NB4 (cell line): ENCODE measurements at regions not wholly inside any gene's neighbourhood (a gene's known extent, or its start where the extent isn't known, plus 50 kb on each side); places are given as distances from the start of the nearest gene placed in this dataset.

Experiments
- DNase-seq: peaks from one replicate; pipeline ENCODE4 v3.0.0; 2010; ENCODE audit warnings: low read depth
- H3K4me3 ChIP-seq: one replicate; pipeline ENCODE4 v1.5.1; 2011; ENCODE audit warnings: mild to moderate bottlenecking, low read depth, low read length, moderate library complexity
- MAX ChIP-seq: IDR thresholded peaks from 2 replicates; pipeline ENCODE4 v1.6.1; 2011; ENCODE audit warnings: low read depth, low read length
- MYC ChIP-seq: IDR thresholded peaks from 2 replicates; pipeline ENCODE4 v1.6.1; 2011; ENCODE audit warnings: low read depth, low read length
- POLR2A ChIP-seq: IDR thresholded peaks from 2 replicates; pipeline ENCODE4 v1.6.1; 2011; ENCODE audit warnings: mild to moderate bottlenecking; ENCODE audit not compliant: insufficient read length; ENCODE audit errors: extremely low read depth
- TF ChIP-seq, protein P1 (sequence below): IDR thresholded peaks from one replicate; pipeline ENCODE4 v1.5.1; 2012; ENCODE audit warnings: low read depth, low read length

DNA sequence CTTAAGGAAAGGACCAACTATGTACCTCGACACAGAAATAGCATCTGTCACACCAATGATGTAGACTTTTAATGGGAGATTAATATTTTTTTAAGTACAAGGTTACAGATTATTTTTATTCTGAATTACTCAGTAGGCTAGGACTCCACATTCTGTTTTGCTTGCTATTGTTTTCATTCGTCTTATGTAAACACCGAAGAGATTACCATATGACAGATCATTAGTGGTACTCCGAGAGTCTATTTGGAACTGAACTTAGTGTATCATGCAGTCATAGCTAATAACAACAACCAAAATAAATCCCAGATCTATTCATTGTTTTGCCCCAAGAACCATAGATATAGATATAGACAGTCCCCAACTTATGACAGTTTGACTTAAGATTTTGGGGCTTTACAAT lies 139.7 kb upstream of the SPRY1 start:
- TF ChIP-seq, protein P1, sequence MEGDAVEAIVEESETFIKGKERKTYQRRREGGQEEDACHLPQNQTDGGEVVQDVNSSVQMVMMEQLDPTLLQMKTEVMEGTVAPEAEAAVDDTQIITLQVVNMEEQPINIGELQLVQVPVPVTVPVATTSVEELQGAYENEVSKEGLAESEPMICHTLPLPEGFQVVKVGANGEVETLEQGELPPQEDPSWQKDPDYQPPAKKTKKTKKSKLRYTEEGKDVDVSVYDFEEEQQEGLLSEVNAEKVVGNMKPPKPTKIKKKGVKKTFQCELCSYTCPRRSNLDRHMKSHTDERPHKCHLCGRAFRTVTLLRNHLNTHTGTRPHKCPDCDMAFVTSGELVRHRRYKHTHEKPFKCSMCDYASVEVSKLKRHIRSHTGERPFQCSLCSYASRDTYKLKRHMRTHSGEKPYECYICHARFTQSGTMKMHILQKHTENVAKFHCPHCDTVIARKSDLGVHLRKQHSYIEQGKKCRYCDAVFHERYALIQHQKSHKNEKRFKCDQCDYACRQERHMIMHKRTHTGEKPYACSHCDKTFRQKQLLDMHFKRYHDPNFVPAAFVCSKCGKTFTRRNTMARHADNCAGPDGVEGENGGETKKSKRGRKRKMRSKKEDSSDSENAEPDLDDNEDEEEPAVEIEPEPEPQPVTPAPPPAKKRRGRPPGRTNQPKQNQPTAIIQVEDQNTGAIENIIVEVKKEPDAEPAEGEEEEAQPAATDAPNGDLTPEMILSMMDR = no peak
- TF ChIP-seq MYC = no peak
- no peak for TF ChIP-seq POLR2A
- TF ChIP-seq MAX = no peak
- no peak for DNase-seq

DNA sequence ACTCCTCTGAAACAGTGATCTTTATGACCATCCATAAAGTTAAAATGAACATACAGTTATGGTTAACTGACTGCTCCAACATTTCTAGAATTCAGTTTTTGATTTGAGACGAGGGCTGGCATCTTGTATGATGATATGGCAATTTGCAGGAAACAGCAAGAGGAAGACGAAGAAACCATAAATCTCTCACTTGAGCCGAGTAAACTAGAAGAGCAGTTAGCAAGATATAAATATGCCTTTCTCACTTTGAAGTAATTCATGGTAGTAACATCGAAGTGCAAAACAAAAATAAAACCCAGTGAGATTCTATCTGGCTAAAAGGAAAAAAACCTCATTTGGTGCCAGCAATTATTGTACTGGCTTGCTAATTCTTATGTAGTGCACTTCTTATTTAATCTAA lies 139.0 kb upstream of the SPRY1 start:
- no peak overlapping the region for H3K4me3 ChIP-seq
- no peak for DNase-seq
- no peak for TF ChIP-seq MYC
- no peak for TF ChIP-seq MAX
- TF ChIP-seq, protein P1 = no peak
- TF ChIP-seq POLR2A = no peak

More for the DNA sequence above, 139.7 kb upstream of the SPRY1 start:
- H3K4me3 ChIP-seq = no peak overlapping the region

GRCh38 chr4:123259676-123260646 lies 136.6 kb upstream of the SPRY1 start:
- no peak for DNase-seq
- no peak overlapping the region for H3K4me3 ChIP-seq
- no peak for TF ChIP-seq POLR2A
- TF ChIP-seq, protein P1 = no peak
- TF ChIP-seq MYC = no peak
- TF ChIP-seq MAX = no peak

DNA sequence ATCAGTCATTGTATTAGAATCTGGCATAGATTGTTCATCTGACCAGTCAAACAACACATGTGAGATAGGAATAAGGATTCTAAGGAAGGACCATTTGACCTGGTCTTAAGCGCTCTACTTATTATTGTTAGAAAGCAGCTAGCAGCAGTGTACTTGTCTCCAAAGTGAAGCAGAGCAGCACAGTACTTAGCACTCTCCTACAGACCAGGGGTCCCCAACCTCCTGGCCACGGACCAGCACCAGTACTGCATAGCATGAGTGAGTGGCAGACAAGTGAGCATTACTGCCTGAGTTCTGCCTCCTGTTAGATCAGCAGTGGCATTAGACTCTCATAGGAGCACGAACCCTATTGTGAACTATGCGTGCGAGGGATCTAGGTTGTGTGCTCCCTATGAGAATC lies 135.9 kb upstream of the SPRY1 start:
- DNase-seq = no peak
- H3K4me3 ChIP-seq = no peak overlapping the region
- no peak for TF ChIP-seq POLR2A
- TF ChIP-seq, protein P1 = no peak

DNA sequence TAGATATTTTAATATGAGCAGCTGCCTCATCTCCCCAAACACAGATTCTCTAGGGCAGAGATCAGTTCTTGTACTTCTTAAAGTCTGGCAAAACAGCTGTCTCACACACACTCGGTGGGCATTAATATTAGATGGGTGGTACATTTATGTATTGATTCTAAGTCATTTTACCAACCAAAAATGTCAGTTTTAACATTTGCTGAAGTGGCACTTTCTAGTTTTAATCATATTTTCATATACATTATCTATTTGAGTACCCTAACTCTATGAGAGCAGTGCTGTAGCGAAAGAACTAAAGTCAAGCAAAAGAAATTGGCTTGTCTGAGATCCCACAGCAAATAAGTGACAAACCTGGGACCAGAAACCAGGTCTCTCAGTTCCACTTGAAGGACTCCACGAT lies 134.5 kb upstream of the SPRY1 start:
- no peak overlapping the region for H3K4me3 ChIP-seq
- no peak for DNase-seq
- no peak for TF ChIP-seq MAX
- TF ChIP-seq POLR2A = no peak
- TF ChIP-seq, protein P1 = no peak
- no peak for TF ChIP-seq MYC
